Type B pancreatic cell (in vitro differentiated cells): ENCODE measurements at regions not wholly inside any gene's neighbourhood (a gene's known extent, or its start where the extent isn't known, plus 50 kb on each side); places are given as distances from the start of the nearest gene placed in this dataset.

Experiments used
- DNase-seq: peaks from one replicate; pipeline ENCODE4 v3.0.0; 2021; ENCODE audit warnings: mixed read lengths; ENCODE audit not compliant: unreplicated experiment; ENCODE audit errors: extremely low spot score
- H3K27ac Mint-ChIP-seq: 2 replicates; pipeline ENCODE4 v1.8.0; 2021; ENCODE audit warnings: mild to moderate bottlenecking, mixed read lengths
- H3K27me3 Mint-ChIP-seq: 2 replicates; pipeline ENCODE4 v1.8.0; 2021; ENCODE audit warnings: mixed read lengths
- H3K36me3 Mint-ChIP-seq: 2 replicates; pipeline ENCODE4 v1.8.0; 2021; ENCODE audit warnings: mixed read lengths
- H3K4me1 Mint-ChIP-seq: one replicate; pipeline ENCODE4 v1.8.0; 2021; ENCODE audit warnings: mixed read lengths; ENCODE audit not compliant: unreplicated experiment
- H3K4me3 Mint-ChIP-seq: 2 replicates; pipeline ENCODE4 v1.8.0; 2021; ENCODE audit warnings: mild to moderate bottlenecking, mixed read lengths
- H3K9me3 Mint-ChIP-seq: 2 replicates; pipeline ENCODE4 v1.8.0; 2021; ENCODE audit warnings: mixed read lengths
- TF ChIP-seq, protein P1 (sequence below): fragments of 200-600 bp; sonication (generic); conservative IDR thresholded peaks from 2 replicates; pipeline ENCODE4 v1.5.0; 2021; ENCODE audit warnings: antibody characterized with exemption, mild to moderate bottlenecking

DNA sequence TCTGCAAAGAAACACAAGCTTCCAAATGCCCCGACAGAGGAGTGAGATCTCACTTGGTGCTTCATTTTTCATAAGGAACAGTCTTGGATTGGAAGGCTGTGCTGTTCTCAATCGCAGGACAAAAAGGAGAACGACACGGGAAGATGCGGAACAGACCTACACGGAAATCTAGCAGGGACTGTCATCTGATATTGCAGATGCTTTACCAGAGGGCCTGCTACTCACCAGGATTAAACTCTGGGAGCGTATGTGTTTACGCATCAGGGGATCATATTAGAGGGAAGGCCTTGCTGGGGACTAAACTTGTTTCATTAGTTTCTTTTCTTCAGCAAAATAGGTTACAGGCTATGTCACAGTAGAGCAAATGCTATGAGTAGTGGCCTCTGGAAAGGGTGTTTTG lies 82.8 kb upstream of the EEPD1 start:
- DNase-seq: no peak
- TF ChIP-seq, protein P1, sequence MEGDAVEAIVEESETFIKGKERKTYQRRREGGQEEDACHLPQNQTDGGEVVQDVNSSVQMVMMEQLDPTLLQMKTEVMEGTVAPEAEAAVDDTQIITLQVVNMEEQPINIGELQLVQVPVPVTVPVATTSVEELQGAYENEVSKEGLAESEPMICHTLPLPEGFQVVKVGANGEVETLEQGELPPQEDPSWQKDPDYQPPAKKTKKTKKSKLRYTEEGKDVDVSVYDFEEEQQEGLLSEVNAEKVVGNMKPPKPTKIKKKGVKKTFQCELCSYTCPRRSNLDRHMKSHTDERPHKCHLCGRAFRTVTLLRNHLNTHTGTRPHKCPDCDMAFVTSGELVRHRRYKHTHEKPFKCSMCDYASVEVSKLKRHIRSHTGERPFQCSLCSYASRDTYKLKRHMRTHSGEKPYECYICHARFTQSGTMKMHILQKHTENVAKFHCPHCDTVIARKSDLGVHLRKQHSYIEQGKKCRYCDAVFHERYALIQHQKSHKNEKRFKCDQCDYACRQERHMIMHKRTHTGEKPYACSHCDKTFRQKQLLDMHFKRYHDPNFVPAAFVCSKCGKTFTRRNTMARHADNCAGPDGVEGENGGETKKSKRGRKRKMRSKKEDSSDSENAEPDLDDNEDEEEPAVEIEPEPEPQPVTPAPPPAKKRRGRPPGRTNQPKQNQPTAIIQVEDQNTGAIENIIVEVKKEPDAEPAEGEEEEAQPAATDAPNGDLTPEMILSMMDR: no peak
- Mint-ChIP-seq H3K27me3 (no peaks in the 10 kb centered on the region), H3K4me3 (no peak overlapping the region), H3K27ac (no peak overlapping the region), H3K9me3 (no peaks in the 10 kb centered on the region), H3K4me1 (peaks cover 11% of the 10 kb centered on the region), H3K36me3 (no peaks in the 10 kb centered on the region)

DNA sequence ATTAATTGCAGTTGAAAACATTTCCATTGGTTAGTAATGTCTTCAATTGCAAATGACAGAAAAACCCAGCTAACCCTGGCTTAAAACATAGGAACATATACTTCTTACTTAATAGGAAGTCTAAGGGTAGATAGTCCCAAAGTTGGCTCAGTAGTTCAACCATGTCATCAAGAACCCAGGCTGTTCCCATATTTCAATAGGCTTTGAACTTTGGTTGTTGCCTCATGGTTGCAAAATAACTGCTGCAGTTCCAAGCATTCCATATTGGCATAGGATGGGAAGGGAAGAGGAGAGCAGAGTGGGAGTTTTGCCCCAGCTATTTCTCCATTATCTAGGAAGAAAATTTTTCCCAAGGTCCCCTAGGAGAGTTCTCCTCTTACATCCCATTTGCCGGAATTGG lies 81.4 kb upstream of the EEPD1 start:
- H3K27ac Mint-ChIP-seq: no peak overlapping the region
- DNase-seq: no peak
- TF ChIP-seq, protein P1: no peak
- H3K9me3 Mint-ChIP-seq: no peaks in the 10 kb centered on the region
- H3K4me3 Mint-ChIP-seq: no peak overlapping the region
- no peaks in the 10 kb centered on the region for H3K36me3 Mint-ChIP-seq
- H3K4me1 Mint-ChIP-seq: peaks cover 15% of the 10 kb centered on the region
- H3K27me3 Mint-ChIP-seq: no peaks in the 10 kb centered on the region

DNA sequence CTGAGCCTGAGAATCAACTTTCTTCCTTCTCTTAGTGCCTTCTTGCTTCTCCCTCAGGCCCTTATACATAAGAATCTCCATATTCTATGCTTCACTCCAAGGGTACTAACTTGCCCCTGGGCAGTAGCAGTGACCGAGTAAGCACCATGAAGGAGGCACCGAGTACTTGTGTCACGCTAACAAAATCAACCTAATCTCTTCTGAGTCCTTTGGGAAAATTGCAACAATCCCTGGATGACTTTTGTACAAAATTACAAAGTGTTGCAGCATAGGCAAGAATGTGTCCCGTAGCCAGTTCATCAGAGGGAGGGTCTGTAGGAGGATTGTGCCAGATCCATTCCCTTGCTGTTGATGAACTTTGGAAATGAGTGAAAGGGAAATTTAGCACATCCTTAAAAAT lies 80.4 kb upstream of the EEPD1 start:
- H3K4me3 Mint-ChIP-seq: no peak overlapping the region
- H3K36me3 Mint-ChIP-seq: no peaks in the 10 kb centered on the region
- no peaks in the 10 kb centered on the region for H3K27me3 Mint-ChIP-seq
- peaks cover 15% of the 10 kb centered on the region for H3K4me1 Mint-ChIP-seq
- no peaks in the 10 kb centered on the region for H3K9me3 Mint-ChIP-seq
- TF ChIP-seq, protein P1: no peak
- no peak for DNase-seq
- no peak overlapping the region for H3K27ac Mint-ChIP-seq

DNA sequence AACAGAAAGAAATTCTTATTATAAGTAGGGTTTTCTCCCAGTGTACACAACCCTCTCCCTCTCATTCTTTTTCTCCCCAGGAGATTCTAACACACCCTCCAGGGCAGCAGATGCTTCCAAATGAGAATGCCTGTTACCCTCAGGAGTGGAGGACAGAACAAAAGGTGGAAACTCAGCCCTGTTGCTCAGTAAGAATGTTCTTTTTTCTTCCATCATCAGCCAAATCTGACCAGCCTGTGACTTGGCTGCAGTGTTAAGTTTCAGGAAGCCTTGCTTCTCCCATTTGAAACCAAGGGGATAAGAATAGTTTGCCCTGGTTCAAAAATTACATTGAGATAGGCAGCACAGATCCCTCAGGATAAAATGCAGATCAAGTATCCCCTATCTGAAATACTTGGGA lies 77.5 kb upstream of the EEPD1 start:
- Mint-ChIP-seq H3K9me3 (no peaks in the 10 kb centered on the region), H3K27ac (no peak overlapping the region), H3K36me3 (no peaks in the 10 kb centered on the region), H3K4me3 (no peak overlapping the region), H3K4me1 (peaks cover 4% of the 10 kb centered on the region), H3K27me3 (no peaks in the 10 kb centered on the region)
- TF ChIP-seq, protein P1: no peak
- no peak for DNase-seq

DNA sequence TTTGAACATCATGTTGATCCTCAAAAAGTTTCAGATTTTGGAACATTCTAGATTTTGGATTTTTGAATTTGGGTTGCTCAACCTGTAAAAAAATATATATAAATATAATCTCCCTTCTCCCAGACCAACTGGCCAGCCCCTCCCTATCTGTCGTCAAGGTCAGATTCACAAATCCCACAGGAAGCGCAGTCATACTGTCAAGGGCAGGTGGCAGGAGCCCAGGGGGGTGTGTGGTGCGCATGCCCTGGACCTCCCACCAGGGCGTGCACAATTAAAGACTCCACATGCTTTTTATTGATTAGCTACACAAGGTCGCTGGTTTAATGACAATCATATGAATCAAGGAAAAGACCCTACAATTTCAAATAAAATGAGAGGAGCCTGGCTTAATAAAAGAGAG lies 77.0 kb upstream of the EEPD1 start:
- DNase-seq: no peak
- no peak overlapping the region for H3K4me3 Mint-ChIP-seq
- H3K36me3 Mint-ChIP-seq: no peaks in the 10 kb centered on the region
- peaks cover 4% of the 10 kb centered on the region for H3K4me1 Mint-ChIP-seq
- H3K9me3 Mint-ChIP-seq: no peaks in the 10 kb centered on the region
- H3K27ac Mint-ChIP-seq: no peak overlapping the region
- H3K27me3 Mint-ChIP-seq: no peaks in the 10 kb centered on the region
- TF ChIP-seq, protein P1: no peak

DNA sequence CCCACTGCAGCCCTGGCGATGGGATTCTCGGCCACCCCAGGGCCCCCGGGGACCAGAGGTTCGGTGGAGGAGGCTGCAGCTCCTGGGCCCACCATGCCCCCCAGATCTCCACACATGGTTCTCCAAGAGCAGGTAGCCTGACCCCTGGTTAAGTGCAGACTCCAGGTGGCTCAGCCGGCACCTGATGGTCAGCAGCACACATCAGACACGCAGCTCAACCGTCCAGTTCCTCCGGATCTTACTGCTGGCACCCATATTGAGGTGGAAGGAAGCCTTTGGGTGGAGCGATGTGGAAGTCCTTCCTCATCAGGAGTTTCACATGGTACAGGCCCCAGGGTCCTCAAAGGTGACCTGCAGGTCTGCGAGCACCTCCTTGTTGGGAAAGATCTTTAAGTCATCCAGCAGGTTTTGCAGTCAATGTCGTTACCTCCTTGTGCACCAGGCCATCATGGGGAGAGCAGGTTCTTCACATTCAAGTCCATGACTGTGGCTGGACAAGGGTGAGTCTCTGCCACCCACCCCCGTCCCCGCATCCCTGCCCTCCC lies 74.2 kb upstream of the EEPD1 start:
- Mint-ChIP-seq H3K4me1 (peaks cover 4% of the 10 kb centered on the region), H3K36me3 (no peaks in the 10 kb centered on the region), H3K27me3 (no peaks in the 10 kb centered on the region), H3K27ac (no peak overlapping the region), H3K4me3 (no peak overlapping the region), H3K9me3 (no peaks in the 10 kb centered on the region)
- DNase-seq: no peak
- TF ChIP-seq, protein P1: no peak
